ENCODE measurements at regions not wholly inside any gene's neighbourhood (a gene's known extent, or its start where the extent isn't known, plus 50 kb on each side); places are given as distances from the start of the nearest gene placed in this dataset.

DNA sequence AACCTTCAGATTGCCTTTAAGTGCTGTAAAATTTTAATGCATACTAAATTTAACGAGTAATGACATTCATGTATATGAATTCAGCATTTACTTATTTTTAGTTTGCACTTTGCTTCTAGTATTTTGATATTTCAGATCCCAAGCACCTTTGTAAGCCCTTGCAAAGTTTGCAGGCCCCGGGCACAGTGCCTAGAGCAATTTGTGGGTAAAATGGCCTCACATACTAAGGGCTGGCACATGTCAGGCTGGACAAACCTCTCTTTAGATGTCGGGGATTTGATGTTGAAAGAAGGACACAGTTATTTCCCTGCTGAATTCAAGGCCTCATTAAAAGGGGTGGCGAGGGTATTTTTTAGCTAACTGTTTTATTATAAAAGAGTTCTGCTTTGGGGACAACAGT, 270.3 kb upstream of the HABP2 start:
- FAIRE-seq (no peak), ATAC-seq (no peak), DNase-seq (ENCODE audit: extremely low read depth in 1 of 4, low spot score in 3 of 4) (no peak)
- no peaks in the 10 kb centered on the region for H3K36me3 ChIP-seq (ENCODE audit: control insufficient read depth, insufficient read depth, low read length)
- H3K4me1 ChIP-seq (replicated peaks in 1 of 2; ENCODE audit: control insufficient read depth in 2 of 2, insufficient read depth in 2 of 2, low read length in 2 of 2) = no peaks in the 10 kb centered on the region
- H3K27me3 ChIP-seq (ENCODE audit: control insufficient read depth in 2 of 2, insufficient read depth in 2 of 2, low read length in 2 of 2) = peaks cover 0 to 19% of the 10 kb centered on the region in 2 experiments; a peak in 2 of 5 replicates
- 0% methylated on average over 4 of the region's 4 CpGs for WGBS (ENCODE audit: insufficient coverage, low coverage, missing lambda C conversion rate)
- no peak overlapping the region for H3K27ac ChIP-seq (ENCODE audit: extremely low read depth, low read depth, low read length)
- no peaks in the 10 kb centered on the region for H3K9me3 ChIP-seq (replicated peaks; ENCODE audit: control insufficient read depth, insufficient read depth, low read depth, low read length)
- POLR2A ChIA-PET = no interaction called here
- H2AFZ ChIP-seq (ENCODE audit: low read depth, low read length) = no peak overlapping the region
- H3K4me3 ChIP-seq = no peak overlapping the region
- TF ChIP-seq SP2 (IDR thresholded peaks at IDR 0.05; ENCODE audit: extremely low read depth, low read depth, low read length, poor library complexity, severe bottlenecking) (no peak), ZNF561 (CRISPR knock-in tag; conservative IDR thresholded peaks at IDR 0.05) (no peak)
- TF ChIP-seq, protein P1, sequence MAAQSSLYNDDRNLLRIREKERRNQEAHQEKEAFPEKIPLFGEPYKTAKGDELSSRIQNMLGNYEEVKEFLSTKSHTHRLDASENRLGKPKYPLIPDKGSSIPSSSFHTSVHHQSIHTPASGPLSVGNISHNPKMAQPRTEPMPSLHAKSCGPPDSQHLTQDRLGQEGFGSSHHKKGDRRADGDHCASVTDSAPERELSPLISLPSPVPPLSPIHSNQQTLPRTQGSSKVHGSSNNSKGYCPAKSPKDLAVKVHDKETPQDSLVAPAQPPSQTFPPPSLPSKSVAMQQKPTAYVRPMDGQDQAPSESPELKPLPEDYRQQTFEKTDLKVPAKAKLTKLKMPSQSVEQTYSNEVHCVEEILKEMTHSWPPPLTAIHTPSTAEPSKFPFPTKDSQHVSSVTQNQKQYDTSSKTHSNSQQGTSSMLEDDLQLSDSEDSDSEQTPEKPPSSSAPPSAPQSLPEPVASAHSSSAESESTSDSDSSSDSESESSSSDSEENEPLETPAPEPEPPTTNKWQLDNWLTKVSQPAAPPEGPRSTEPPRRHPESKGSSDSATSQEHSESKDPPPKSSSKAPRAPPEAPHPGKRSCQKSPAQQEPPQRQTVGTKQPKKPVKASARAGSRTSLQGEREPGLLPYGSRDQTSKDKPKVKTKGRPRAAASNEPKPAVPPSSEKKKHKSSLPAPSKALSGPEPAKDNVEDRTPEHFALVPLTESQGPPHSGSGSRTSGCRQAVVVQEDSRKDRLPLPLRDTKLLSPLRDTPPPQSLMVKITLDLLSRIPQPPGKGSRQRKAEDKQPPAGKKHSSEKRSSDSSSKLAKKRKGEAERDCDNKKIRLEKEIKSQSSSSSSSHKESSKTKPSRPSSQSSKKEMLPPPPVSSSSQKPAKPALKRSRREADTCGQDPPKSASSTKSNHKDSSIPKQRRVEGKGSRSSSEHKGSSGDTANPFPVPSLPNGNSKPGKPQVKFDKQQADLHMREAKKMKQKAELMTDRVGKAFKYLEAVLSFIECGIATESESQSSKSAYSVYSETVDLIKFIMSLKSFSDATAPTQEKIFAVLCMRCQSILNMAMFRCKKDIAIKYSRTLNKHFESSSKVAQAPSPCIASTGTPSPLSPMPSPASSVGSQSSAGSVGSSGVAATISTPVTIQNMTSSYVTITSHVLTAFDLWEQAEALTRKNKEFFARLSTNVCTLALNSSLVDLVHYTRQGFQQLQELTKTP (IDR thresholded peaks at IDR 0.05; ENCODE audit: low read depth in 1 of 2, partially characterized antibody in 2 of 2) = no peak
- intact Hi-C loops (cut with micrococcal nuclease) (no loop called here), in situ Hi-C loops (cut with MboI) (no loop called here)
- H3K79me2 ChIP-seq (ENCODE audit: control insufficient read depth, insufficient read depth, low read length) = no peaks in the 10 kb centered on the region
- no peaks in the 10 kb centered on the region for H4K20me1 ChIP-seq (replicated peaks; ENCODE audit: control insufficient read depth, insufficient read depth, low read length)
- CTCF ChIA-PET (ENCODE audit: low intra/inter-chr PET ratio) = no interaction called here
- BruUV-seq (replicated peaks) = no TSS peak
- no peaks in the 10 kb centered on the region for H3K9me1 ChIP-seq (ENCODE audit: control insufficient read depth, insufficient read depth, low read length)
- no peak overlapping the region for H3K9ac ChIP-seq (ENCODE audit: insufficient read depth in 1 of 2, low read depth in 2 of 2, low read length in 2 of 2)
- H3K4me2 ChIP-seq (ENCODE audit: insufficient read depth, low read length) = no peak overlapping the region

Measured in K562 (cell line).